H1 (cell line): ENCODE measurements at regions not wholly inside any gene's neighbourhood (a gene's known extent, or its start where the extent isn't known, plus 50 kb on each side); places are given as distances from the start of the nearest gene placed in this dataset.

Source experiments
- CTCF ChIA-PET: fragments of 300-600 bp; sonication (Branson Sonifier 250); formaldehyde crosslinking; loops from one replicate; lab custom pipeline; 2021; ENCODE audit not compliant: partially characterized antibody; lab: Charles Lee
- POLR2A ChIA-PET: fragments of 300-600 bp; sonication (Branson Sonifier 250); formaldehyde crosslinking; loops from one replicate; lab custom pipeline; 2021; ENCODE audit warnings: inconsistent platforms; ENCODE audit not compliant: partially characterized antibody; lab: Charles Lee
- DNase-seq, 2 experiments: peaks; one replicate each; pipeline versions ENCODE4 v3.0.0 to v3.0.0-alpha.2; 2010 to 2022; ENCODE audit warnings: low spot score in 2 of 2, low read depth in 1 of 2, mixed read lengths in 1 of 2
- FAIRE-seq: peaks from 2 replicates; lab custom pipeline; 2011; peaks lifted over from hg19 to GRCh38; lab: Jason Lieb, UNC
- H2AFZ ChIP-seq: 2 replicates; pipeline ENCODE4 v1.8.1; 2012; ENCODE audit warnings: low read length, inconsistent platforms
- H2AK5ac ChIP-seq: 2 replicates; pipeline ENCODE4 v1.6.1; 2013; ENCODE audit warnings: low read depth, low read length
- H2BK120ac ChIP-seq: replicated peaks from 2 replicates; pipeline ENCODE3; 2013; ENCODE audit warnings: low read depth, low read length, inconsistent platforms
- H2BK12ac ChIP-seq: 2 replicates; pipeline ENCODE4 v1.6.1; 2013; ENCODE audit warnings: low read depth, low read length
- H2BK15ac ChIP-seq: 2 replicates; pipeline ENCODE4 v1.6.1; 2013; ENCODE audit warnings: low read length
- H2BK20ac ChIP-seq: 2 replicates; pipeline ENCODE4 v1.6.1; 2013; ENCODE audit warnings: low read length
- H2BK5ac ChIP-seq: 2 replicates; pipeline ENCODE4 v1.6.1; 2013; ENCODE audit warnings: low read depth, low read length
- H3K14ac ChIP-seq: 2 replicates; pipeline ENCODE4 v1.6.1; 2013; ENCODE audit warnings: inconsistent platforms; ENCODE audit not compliant: insufficient read length
- H3K18ac ChIP-seq: 2 replicates; pipeline ENCODE4 v1.6.1; 2013; ENCODE audit warnings: low read length; ENCODE audit errors: extremely low read depth
- H3K23ac ChIP-seq: 2 replicates; pipeline ENCODE4 v1.6.1; 2013; ENCODE audit warnings: inconsistent platforms; ENCODE audit not compliant: insufficient read length
- H3K23me2 ChIP-seq: 2 replicates; pipeline ENCODE4 v1.6.1; 2013; ENCODE audit warnings: low read depth, low read length
- H3K27ac ChIP-seq: 2 replicates; pipeline ENCODE4 v1.6.1; 2011; ENCODE audit warnings: low read depth, low read length, inconsistent platforms
- H3K27me3 ChIP-seq, 4 experiments: replicated peaks in 1 of 4; 1 replicate in 1 of 4; 2 replicates in 3 of 4; pipeline versions ENCODE4 v1.6.1 to v1.8.1; 2011 to 2013; ENCODE audit warnings: low read length in 3 of 4, mild to moderate bottlenecking in 3 of 4, inconsistent platforms in 2 of 4, mixed read lengths in 2 of 4, moderate library complexity in 1 of 4; ENCODE audit not compliant: control insufficient read depth in 3 of 4, insufficient read depth in 3 of 4; ENCODE audit errors: extremely low read depth in 1 of 4
- H3K36me3 ChIP-seq, 4 experiments: 2 replicates each; pipeline versions ENCODE4 v1.6.1 to v1.8.1; 2011 to 2013; ENCODE audit warnings: mild to moderate bottlenecking in 4 of 4, low read length in 3 of 4, moderate library complexity in 2 of 4, control low read depth in 1 of 4, inconsistent platforms in 1 of 4; ENCODE audit not compliant: insufficient read depth in 4 of 4, control insufficient read depth in 2 of 4
- H3K4ac ChIP-seq: replicated peaks from 2 replicates; pipeline ENCODE3; 2013; ENCODE audit warnings: low read length, low read depth, mixed read lengths, inconsistent platforms; ENCODE audit not compliant: insufficient read length
- H3K4me1 ChIP-seq, 4 experiments: replicated peaks in 1 of 4; 1 replicate in 1 of 4; 2 replicates in 3 of 4; pipeline versions ENCODE4 v1.6.1 to v1.8.1; 2011 to 2013; ENCODE audit warnings: low read length in 3 of 4, inconsistent platforms in 2 of 4, mixed read lengths in 1 of 4; ENCODE audit not compliant: insufficient read depth in 4 of 4, control insufficient read depth in 3 of 4
- H3K4me2 ChIP-seq, 2 experiments: 2 replicates each; pipeline versions ENCODE4 v1.6.1 to v1.8.1; 2011 to 2013; ENCODE audit warnings: low read depth in 2 of 2, low read length in 2 of 2, control low read depth in 1 of 2, inconsistent platforms in 1 of 2, mild to moderate bottlenecking in 1 of 2; ENCODE audit not compliant: insufficient read depth in 1 of 2
- H3K4me3 ChIP-seq, 4 experiments: fragments of 200-600, 300-600 bp in 1 of 4; sonication (generic), shearing (Covaris generic), sonication (Bioruptor Twin) in 1 of 4; 2 replicates each; pipeline versions ENCODE4 v1.5.1 to v1.8.1; 2011 to 2016; ENCODE audit warnings: low read length in 4 of 4, low read depth in 3 of 4, control low read depth in 2 of 4, inconsistent platforms in 2 of 4, mild to moderate bottlenecking in 2 of 4, mixed read lengths in 1 of 4, moderate library complexity in 1 of 4; ENCODE audit not compliant: insufficient read depth in 2 of 4; ENCODE audit errors: extremely low read depth in 1 of 4
- H3K56ac ChIP-seq: replicated peaks from 2 replicates; pipeline ENCODE3; 2013; ENCODE audit warnings: low read depth, mild to moderate bottlenecking, mixed read lengths, low read length, inconsistent platforms; ENCODE audit not compliant: insufficient read length
- H3K79me1 ChIP-seq: 2 replicates; pipeline ENCODE4 v1.6.1; 2013; ENCODE audit warnings: low read depth, low read length, control low read depth
- H3K79me2 ChIP-seq, 2 experiments: 2 replicates each; pipeline versions ENCODE4 v1.6.1 to v1.8.1; 2012 to 2013; ENCODE audit warnings: low read length in 2 of 2, mild to moderate bottlenecking in 2 of 2, inconsistent platforms in 1 of 2; ENCODE audit not compliant: insufficient read depth in 2 of 2, control insufficient read depth in 1 of 2
- H3K9ac ChIP-seq, 4 experiments: replicated peaks in 1 of 4; 1 replicate in 1 of 4; 2 replicates in 3 of 4; pipeline versions ENCODE4 v1.6.1 to v1.8.1; 2011 to 2013; ENCODE audit warnings: low read depth in 3 of 4, low read length in 3 of 4, control low read depth in 2 of 4, mild to moderate bottlenecking in 2 of 4, moderate library complexity in 2 of 4, inconsistent platforms in 1 of 4; ENCODE audit errors: extremely low read depth in 1 of 4
- H3K9me3 ChIP-seq, 2 experiments: 2 replicates each; pipeline versions ENCODE4 v1.6.1 to v1.8.1; 2012 to 2013; ENCODE audit warnings: mild to moderate bottlenecking in 2 of 2, moderate library complexity in 2 of 2, control low read depth in 1 of 2, inconsistent platforms in 1 of 2, low read depth in 1 of 2, low read length in 1 of 2, mixed read lengths in 1 of 2; ENCODE audit not compliant: insufficient read depth in 2 of 2
- H4K20me1 ChIP-seq, 2 experiments: replicated peaks in 1 of 2; 2 replicates each; pipeline versions ENCODE3 to v1.8.1; 2011 to 2013; ENCODE audit warnings: inconsistent platforms in 2 of 2, low read length in 2 of 2, mild to moderate bottlenecking in 1 of 2; ENCODE audit not compliant: insufficient read depth in 2 of 2, control insufficient read depth in 1 of 2
- H4K5ac ChIP-seq: 2 replicates; pipeline ENCODE4 v1.6.1; 2013; ENCODE audit warnings: low read length, low read depth, mixed read lengths, inconsistent platforms; ENCODE audit not compliant: insufficient read length
- H4K8ac ChIP-seq: 2 replicates; pipeline ENCODE4 v1.8.0; 2013; ENCODE audit warnings: mild to moderate bottlenecking, moderate library complexity, low read length, inconsistent platforms; ENCODE audit not compliant: insufficient read depth; ENCODE audit errors: extremely low read depth
- H4K91ac ChIP-seq: replicated peaks from 2 replicates; pipeline ENCODE3; 2013; ENCODE audit warnings: low read length, mixed read lengths, inconsistent platforms; ENCODE audit not compliant: insufficient read length
- CEBPB ChIP-seq: IDR thresholded peaks from 2 replicates; pipeline ENCODE4 v1.6.1; 2012; ENCODE audit warnings: low read depth, low read length
- JUN ChIP-seq: IDR thresholded peaks from 2 replicates; pipeline ENCODE4 v1.6.1; 2011; ENCODE audit warnings: low read depth, mild to moderate bottlenecking, improper control_type of control experiment, low read length
- NANOG ChIP-seq: IDR thresholded peaks from 2 replicates; pipeline ENCODE4 v1.6.1; 2011; ENCODE audit warnings: low read length, low read depth, mild to moderate bottlenecking, inconsistent platforms; ENCODE audit not compliant: insufficient read depth, poor library complexity, severe bottlenecking
- RFX5 ChIP-seq: IDR thresholded peaks from 2 replicates; pipeline ENCODE4 v1.6.1; 2011; ENCODE audit warnings: low read depth, low read length, improper control_type of control experiment, borderline replicate concordance
- SAP30 ChIP-seq: fragments of 300-600 bp; sonication (generic); IDR thresholded peaks from 2 replicates; pipeline ENCODE4 v1.7.1; 2012; ENCODE audit warnings: low read length, moderate library complexity, mild to moderate bottlenecking, inconsistent platforms; ENCODE audit not compliant: insufficient read depth, insufficient replicate concordance
- SUZ12 ChIP-seq: fragments of 200-600 bp; sonication (generic); IDR thresholded peaks from 2 replicates; pipeline ENCODE4 v1.6.1; 2012; ENCODE audit warnings: mild to moderate bottlenecking, inconsistent platforms, low read length, moderate library complexity, mixed read lengths
- WGBS, 2 experiments: shearing (Covaris generic) in 1 of 2; methylation state at CpG; one replicate each; pipeline versions ENCODE4 v1.1.6 to v1.1.7; 2013 to 2015; ENCODE audit warnings: low lambda C conversion rate in 2 of 2, mixed read lengths in 2 of 2, inconsistent platforms in 1 of 2, low coverage in 1 of 2, missing lambda C conversion rate in 1 of 2; ENCODE audit not compliant: insufficient replicate concordance in 2 of 2, insufficient coverage in 1 of 2, insufficient read length in 1 of 2; ENCODE audit errors: extremely low coverage in 1 of 2, missing lambda C conversion rate in 1 of 2; 5-methylcytosine and 5-hydroxymethylcytosine counted together

DNA sequence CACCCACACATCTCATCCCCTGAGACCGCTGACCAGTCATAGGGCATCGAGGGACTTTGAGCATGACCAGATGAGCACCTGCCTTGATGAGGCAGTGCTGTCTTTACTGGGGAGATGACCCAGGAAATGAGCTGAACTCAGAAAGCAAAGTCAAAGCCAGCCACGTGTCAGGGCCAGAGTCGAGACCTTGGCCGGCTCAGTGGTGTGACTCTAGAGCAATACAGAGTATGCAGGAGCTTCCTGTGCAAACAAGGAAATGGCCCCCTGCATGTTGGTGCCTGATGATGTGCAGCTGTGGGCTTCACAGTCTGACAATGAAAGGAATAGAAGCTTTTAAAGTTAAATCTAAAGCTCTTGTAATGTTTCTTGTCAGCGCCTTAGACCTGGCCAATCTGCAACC lies 332.9 kb downstream of the PCNX1 start:
- Histone ChIP-seq H3K4ac (no peak overlapping the region), H3K79me2 (no peaks in the 10 kb centered on the region), H4K8ac (no peak overlapping the region), H4K91ac (no peak overlapping the region), H2BK12ac (no peak overlapping the region), H3K4me3 (no peak overlapping the region), H2AK5ac (no peak overlapping the region), H2BK20ac (no peak overlapping the region), H3K23ac (no peak overlapping the region), H3K4me1 (no peaks in the 10 kb centered on the region), H3K27me3 (no peaks in the 10 kb centered on the region), H3K27ac (no peak overlapping the region), H2BK5ac (no peak overlapping the region), H3K23me2 (no peaks in the 10 kb centered on the region), H3K18ac (no peak overlapping the region), H2BK15ac (no peak overlapping the region), H3K9ac (no peak overlapping the region), H2BK120ac (no peak overlapping the region), H3K14ac (no peak overlapping the region), H2AFZ (no peak overlapping the region), H4K20me1 (no peaks in the 10 kb centered on the region), H3K56ac (no peak overlapping the region), H3K79me1 (no peaks in the 10 kb centered on the region), H3K36me3 (no peaks in the 10 kb centered on the region), H3K9me3 (no peaks in the 10 kb centered on the region), H3K4me2 (no peak overlapping the region), H4K5ac (no peak overlapping the region)
- 91% methylated on average over 6 of the region's 6 CpGs; no CpG with 5 or more reads in 1 of the 2 experiments for WGBS, 2 experiments
- DNase-seq, result no peak
- no peak for TF ChIP-seq CEBPB
- TF ChIP-seq SAP30, result no peak
- TF ChIP-seq NANOG, result no peak
- TF ChIP-seq SUZ12, result no peak
- no peak for TF ChIP-seq JUN
- TF ChIP-seq RFX5, result no peak
- ChIA-PET POLR2A (no interaction called here), CTCF (no interaction called here)
- no peak for FAIRE-seq
